ENCODE measurements at regions not wholly inside any gene's neighbourhood (a gene's known extent, or its start where the extent isn't known, plus 50 kb on each side); places are given as distances from the start of the nearest gene placed in this dataset.

GRCh38 chr9:135219676-135220600, 132.5 kb downstream of the OLFM1 start:
- TF ChIP-seq POLR2AphosphoS5 (IDR thresholded peaks at IDR 0.05; ENCODE audit: low read depth, low read length) (no peak), POLR2A (IDR thresholded peaks at IDR 0.05; ENCODE audit: low read depth, low read length) (no peak), SPI1 (IDR thresholded peaks at IDR 0.05; ENCODE audit: low read depth, low read length) (no peak), TAF1 (IDR thresholded peaks at IDR 0.05; ENCODE audit: low read depth, low read length) (no peak), POU2F2 (IDR thresholded peaks at IDR 0.05; ENCODE audit: low read depth, low read length) (no peak)
